IMR-90 (cell line): ENCODE measurements at regions not wholly inside any gene's neighbourhood (a gene's known extent, or its start where the extent isn't known, plus 50 kb on each side); places are given as distances from the start of the nearest gene placed in this dataset.

ENCODE experiments used
- ATAC-seq: fragments of 200-7000 bp; cut with Tn5 transposase; 2 replicates; pipeline ENCODE4 v1.9.1; 2020; ENCODE audit warnings: low read depth, mild to moderate bottlenecking, moderate library complexity
- BruUV-seq: library from RNA; stranded (reverse); fragments of 400-500 nt; replicated peaks from 2 replicates; lab custom pipeline; 2021; lab: Mats Ljungman, UMichigan
- CTCF ChIA-PET: fragments of 300-600 bp; formaldehyde crosslinking; extraction: SDS; loops from one replicate; lab custom pipeline; 2021; ENCODE audit warnings: antibody characterized with exemption; lab: Yijun Ruan, JAX
- POLR2A ChIA-PET: fragments of 300-600 bp; sonication (Branson Sonifier 250); formaldehyde crosslinking; loops from one replicate; lab custom pipeline; 2022; ENCODE audit warnings: antibody characterized with exemption; ENCODE audit not compliant: unreplicated experiment; lab: Charles Lee
- DNase-seq: peaks from one replicate; pipeline ENCODE4 v3.0.0; 2013
- H2AFZ ChIP-seq: replicated peaks from 2 replicates; pipeline ENCODE3; 2013; ENCODE audit warnings: low read length, mild to moderate bottlenecking; ENCODE audit not compliant: poor library complexity
- H2AK5ac ChIP-seq: 2 replicates; pipeline ENCODE4 v1.6.1; 2013; ENCODE audit warnings: low read depth, low read length, inconsistent platforms
- H2AK9ac ChIP-seq: replicated peaks from 2 replicates; pipeline ENCODE3; 2013; ENCODE audit warnings: mild to moderate bottlenecking, low read depth, low read length, moderate library complexity; ENCODE audit not compliant: poor library complexity
- H2BK120ac ChIP-seq: 2 replicates; pipeline ENCODE4 v1.6.1; 2013; ENCODE audit warnings: low read depth, low read length, inconsistent platforms
- H2BK15ac ChIP-seq: 3 replicates; pipeline ENCODE4 v1.6.1; 2013; ENCODE audit warnings: low read depth, low read length, inconsistent platforms
- H2BK20ac ChIP-seq: 2 replicates; pipeline ENCODE4 v1.6.1; 2013; ENCODE audit warnings: low read depth, mild to moderate bottlenecking, inconsistent platforms, low read length, moderate library complexity
- H2BK5ac ChIP-seq: 2 replicates; pipeline ENCODE4 v1.6.1; 2013; ENCODE audit warnings: mild to moderate bottlenecking, low read depth, low read length, inconsistent platforms; ENCODE audit not compliant: poor library complexity, severe bottlenecking
- H3K14ac ChIP-seq: replicated peaks from 2 replicates; pipeline ENCODE4 v1.6.1; 2013; ENCODE audit warnings: low read depth, low read length, inconsistent platforms
- H3K18ac ChIP-seq: 2 replicates; pipeline ENCODE4 v1.6.1; 2013; ENCODE audit warnings: low read depth, low read length, control low read depth
- H3K23ac ChIP-seq: 2 replicates; pipeline ENCODE4 v1.6.1; 2013; ENCODE audit warnings: low read depth, low read length, inconsistent platforms
- H3K27ac ChIP-seq: 2 replicates; pipeline ENCODE4 v1.5.1; 2013; ENCODE audit warnings: mild to moderate bottlenecking, control low read depth, low read length; ENCODE audit not compliant: insufficient read depth
- H3K27me3 ChIP-seq: 2 replicates; pipeline ENCODE4 v1.6.1; 2013; ENCODE audit warnings: low read length; ENCODE audit not compliant: control insufficient read depth, insufficient read depth
- H3K36me3 ChIP-seq: 2 replicates; pipeline ENCODE4 v1.6.1; 2013; ENCODE audit warnings: low read length, mixed read lengths; ENCODE audit not compliant: control insufficient read depth, insufficient read depth
- H3K4ac ChIP-seq: 2 replicates; pipeline ENCODE4 v1.6.1; 2013; ENCODE audit warnings: low read depth, low read length, inconsistent platforms
- H3K4me1 ChIP-seq: 2 replicates; pipeline ENCODE4 v1.6.1; 2013; ENCODE audit warnings: low read length, mixed read lengths; ENCODE audit not compliant: control insufficient read depth, insufficient read depth
- H3K4me2 ChIP-seq: 2 replicates; pipeline ENCODE4 v1.6.1; 2013; ENCODE audit warnings: low read depth, mild to moderate bottlenecking, control low read depth, low read length, moderate library complexity
- H3K4me3 ChIP-seq: 2 replicates; pipeline ENCODE4 v1.5.1; 2013; ENCODE audit warnings: low read depth, mild to moderate bottlenecking, control low read depth, low read length, moderate library complexity; ENCODE audit not compliant: insufficient read depth
- H3K56ac ChIP-seq: 2 replicates; pipeline ENCODE4 v1.6.1; 2013; ENCODE audit warnings: low read length, inconsistent platforms; ENCODE audit not compliant: insufficient read depth; ENCODE audit errors: extremely low read depth
- H3K79me1 ChIP-seq, 2 experiments: 2 replicates each; pipeline ENCODE4 v1.6.1; 2013; ENCODE audit warnings: low read length in 2 of 2, inconsistent platforms in 1 of 2, low read depth in 1 of 2
- H3K9ac ChIP-seq: 2 replicates; pipeline ENCODE4 v1.6.1; 2013; ENCODE audit warnings: low read depth, low read length, control low read depth
- H3K9me1 ChIP-seq: 2 replicates; pipeline ENCODE4 v1.6.1; 2013; ENCODE audit warnings: low read length, inconsistent platforms; ENCODE audit not compliant: insufficient read depth
- H3K9me3 ChIP-seq: 2 replicates; pipeline ENCODE4 v1.6.1; 2013; ENCODE audit warnings: low read length; ENCODE audit not compliant: control insufficient read depth, insufficient read depth
- H4K20me1 ChIP-seq: 2 replicates; pipeline ENCODE4 v1.6.1; 2013; ENCODE audit warnings: low read length, inconsistent platforms; ENCODE audit not compliant: insufficient read depth
- H4K5ac ChIP-seq: 2 replicates; pipeline ENCODE4 v1.6.1; 2013; ENCODE audit warnings: mild to moderate bottlenecking, low read depth, low read length, control low read depth
- H4K8ac ChIP-seq, 2 experiments: 2 replicates each; pipeline ENCODE4 v1.6.1; 2013; ENCODE audit warnings: low read depth in 2 of 2, low read length in 2 of 2, control low read depth in 1 of 2, inconsistent platforms in 1 of 2
- H4K91ac ChIP-seq: 2 replicates; pipeline ENCODE4 v1.6.1; 2013; ENCODE audit warnings: low read depth, low read length, inconsistent platforms; ENCODE audit not compliant: insufficient read depth
- BHLHE40 ChIP-seq: fragments of 150-350 bp; IDR thresholded peaks from 2 replicates; pipeline ENCODE4 v1.6.1; 2016; ENCODE audit warnings: mild to moderate bottlenecking, low read depth, low read length
- FOS ChIP-seq: fragments of 150-350 bp; IDR thresholded peaks from 2 replicates; pipeline ENCODE4 v1.6.1; 2016; ENCODE audit warnings: low read depth, low read length
- MAFK ChIP-seq: IDR thresholded peaks from 2 replicates; pipeline ENCODE4 v1.6.1; 2012; ENCODE audit warnings: low read depth, low read length, improper control_type of control experiment
- NFE2L2 ChIP-seq: fragments of 150-350 bp; IDR thresholded peaks from 2 replicates; pipeline ENCODE4 v1.6.1; 2016; ENCODE audit warnings: low read depth, mild to moderate bottlenecking, low read length
- RAD21 ChIP-seq: IDR thresholded peaks from 2 replicates; pipeline ENCODE4 v1.6.1; 2012; ENCODE audit warnings: low read length, improper control_type of control experiment
- RCOR1 ChIP-seq: IDR thresholded peaks from 2 replicates; pipeline ENCODE4 v1.6.1; 2012; ENCODE audit warnings: mild to moderate bottlenecking, low read length, improper control_type of control experiment; ENCODE audit not compliant: insufficient replicate concordance
- RFX5 ChIP-seq: IDR thresholded peaks from 2 replicates; pipeline ENCODE4 v1.8.0; 2012; ENCODE audit warnings: low read depth, mild to moderate bottlenecking, low read length, moderate library complexity
- SMC3 ChIP-seq: fragments of 150-350 bp; IDR thresholded peaks from 2 replicates; pipeline ENCODE4 v1.6.1; 2016; ENCODE audit warnings: low read depth, mild to moderate bottlenecking, antibody characterized with exemption, low read length, moderate library complexity
- WGBS, 2 experiments: methylation state at CpG; one replicate each; pipeline versions ENCODE4 v1.1.5 to v1.1.7; 2013; ENCODE audit warnings: missing lambda C conversion rate in 2 of 2; ENCODE audit not compliant: insufficient read length in 1 of 2; ENCODE audit errors: extremely low coverage in 2 of 2; 5-methylcytosine and 5-hydroxymethylcytosine counted together
- dilution Hi-C: fragments of 300-500 bp; cut with HindIII; formaldehyde crosslinking; loops from one replicate; pipeline ENCODE4 v1.14.3; 2018; ENCODE audit warnings: low sequenced_read_pairs; ENCODE audit not compliant: unreplicated experiment
- in situ Hi-C: fragments of 300-500 bp; cut with MboI; formaldehyde crosslinking; loops from 3 replicates; pipeline ENCODE4 v1.14.3; 2019; ENCODE audit warnings: low sequenced_read_pairs, inconsistent platforms, mixed read lengths
- intact Hi-C: fragments of 100-400 bp; cut with micrococcal nuclease; formaldehyde crosslinking; loops from 2 replicates; pipeline ENCODE4 v1.10.0; 2022
- TF ChIP-seq, protein P1 (sequence below): fragments of 150-350 bp; IDR thresholded peaks from 2 replicates; pipeline ENCODE4 v1.6.1; 2016; ENCODE audit warnings: low read depth, mild to moderate bottlenecking, low read length, moderate library complexity, borderline replicate concordance
- TF ChIP-seq, protein P2 (sequence below): fragments of 150-350 bp; IDR thresholded peaks from 2 replicates; pipeline ENCODE4 v1.6.1; 2017; ENCODE audit warnings: mild to moderate bottlenecking, antibody characterized with exemption, low read length, low read depth

DNA sequence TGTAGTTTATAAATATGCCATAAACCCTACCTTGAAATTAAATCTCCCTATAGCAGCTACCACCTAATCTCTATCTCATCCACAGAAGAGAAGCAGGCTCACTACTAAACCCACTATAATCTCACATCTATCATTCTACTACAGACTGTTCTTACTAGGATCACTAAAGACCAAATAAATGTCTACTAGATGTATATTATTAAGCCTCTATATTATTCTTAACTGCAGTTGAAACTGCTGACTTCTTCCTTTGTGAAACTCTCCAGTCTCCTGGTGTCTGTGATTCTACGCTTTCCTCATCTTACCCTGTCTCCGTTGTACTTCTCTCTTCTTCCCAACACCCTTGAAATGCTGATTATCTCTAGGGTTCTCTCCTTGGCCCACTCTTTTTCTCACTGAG lies 1154.0 kb downstream of the IGSF11 start:
- Histone ChIP-seq H4K20me1 (no peaks in the 10 kb centered on the region), H3K79me1 (no peaks in the 10 kb centered on the region), H3K9me1 (no peaks in the 10 kb centered on the region), H3K14ac (no peak overlapping the region), H4K91ac (no peak overlapping the region), H3K27ac (no peak overlapping the region), H4K8ac (no peak overlapping the region), H2BK15ac (no peak overlapping the region), H3K9ac (no peak overlapping the region), H3K27me3 (no peaks in the 10 kb centered on the region), H3K4me1 (0 out of 2 replicates have a peak, but pooled peaks cover 2% of the 10 kb centered on the region), H2AK9ac (no peak overlapping the region), H2AFZ (no peak overlapping the region), H3K56ac (no peak overlapping the region), H2BK120ac (no peak overlapping the region), H3K9me3 (no peaks in the 10 kb centered on the region), H3K4ac (no peak overlapping the region), H3K4me3 (no peak overlapping the region), H3K4me2 (no peak overlapping the region), H3K36me3 (no peaks in the 10 kb centered on the region), H3K18ac (no peak overlapping the region), H3K23ac (no peak overlapping the region), H2BK5ac (no peak overlapping the region), H2AK5ac (no peak overlapping the region), H4K5ac (no peak overlapping the region), H2BK20ac (no peak overlapping the region)
- POLR2A ChIA-PET = no interaction called here
- no peak for DNase-seq
- BruUV-seq = no TSS peak
- no peak for ATAC-seq
- in situ Hi-C loops (no loop called here), intact Hi-C loops (no loop called here), dilution Hi-C loops (no loop called here)
- TF ChIP-seq, protein P1, sequence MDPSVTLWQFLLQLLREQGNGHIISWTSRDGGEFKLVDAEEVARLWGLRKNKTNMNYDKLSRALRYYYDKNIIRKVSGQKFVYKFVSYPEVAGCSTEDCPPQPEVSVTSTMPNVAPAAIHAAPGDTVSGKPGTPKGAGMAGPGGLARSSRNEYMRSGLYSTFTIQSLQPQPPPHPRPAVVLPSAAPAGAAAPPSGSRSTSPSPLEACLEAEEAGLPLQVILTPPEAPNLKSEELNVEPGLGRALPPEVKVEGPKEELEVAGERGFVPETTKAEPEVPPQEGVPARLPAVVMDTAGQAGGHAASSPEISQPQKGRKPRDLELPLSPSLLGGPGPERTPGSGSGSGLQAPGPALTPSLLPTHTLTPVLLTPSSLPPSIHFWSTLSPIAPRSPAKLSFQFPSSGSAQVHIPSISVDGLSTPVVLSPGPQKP = no peak
- TF ChIP-seq BHLHE40 (no peak), RFX5 (no peak), RCOR1 (no peak), NFE2L2 (no peak), RAD21 (no peak), MAFK (no peak), FOS (no peak), SMC3 (no peak)
- TF ChIP-seq, protein P2, sequence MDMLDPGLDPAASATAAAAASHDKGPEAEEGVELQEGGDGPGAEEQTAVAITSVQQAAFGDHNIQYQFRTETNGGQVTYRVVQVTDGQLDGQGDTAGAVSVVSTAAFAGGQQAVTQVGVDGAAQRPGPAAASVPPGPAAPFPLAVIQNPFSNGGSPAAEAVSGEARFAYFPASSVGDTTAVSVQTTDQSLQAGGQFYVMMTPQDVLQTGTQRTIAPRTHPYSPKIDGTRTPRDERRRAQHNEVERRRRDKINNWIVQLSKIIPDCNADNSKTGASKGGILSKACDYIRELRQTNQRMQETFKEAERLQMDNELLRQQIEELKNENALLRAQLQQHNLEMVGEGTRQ = no peak
- 82% methylated on average over 2 of the region's 2 CpGs; no CpG with 5 or more reads in 1 of the 2 experiments for WGBS, 2 experiments
- CTCF ChIA-PET = no interaction called here
